HUES48 (cell line): ENCODE measurements at regions not wholly inside any gene's neighbourhood (a gene's known extent, or its start where the extent isn't known, plus 50 kb on each side); places are given as distances from the start of the nearest gene placed in this dataset.

Experiments
- H3K27ac ChIP-seq: one replicate; pipeline ENCODE4 v1.7.0; 2013; ENCODE audit warnings: low read depth, low read length, inconsistent platforms
- H3K27me3 ChIP-seq: 2 replicates; pipeline ENCODE4 v1.6.1; 2013; ENCODE audit warnings: mild to moderate bottlenecking, low read length; ENCODE audit not compliant: control insufficient read depth, insufficient read depth
- H3K36me3 ChIP-seq: 2 replicates; pipeline ENCODE4 v1.6.1; 2013; ENCODE audit warnings: low read length; ENCODE audit not compliant: control insufficient read depth, insufficient read depth
- H3K4me1 ChIP-seq: 2 replicates; pipeline ENCODE4 v1.6.1; 2013; ENCODE audit warnings: mild to moderate bottlenecking, low read length; ENCODE audit not compliant: control insufficient read depth, insufficient read depth
- H3K4me3 ChIP-seq: 2 replicates; pipeline ENCODE4 v1.5.1; 2013; ENCODE audit warnings: mild to moderate bottlenecking, low read depth, low read length
- H3K9ac ChIP-seq: 2 replicates; pipeline ENCODE4 v1.6.1; 2013; ENCODE audit warnings: mild to moderate bottlenecking, low read depth, low read length, moderate library complexity
- H3K9me3 ChIP-seq: 2 replicates; pipeline ENCODE4 v1.6.1; 2013; ENCODE audit warnings: low read length; ENCODE audit not compliant: control insufficient read depth, insufficient read depth

- H3K9ac ChIP-seq, result no peak overlapping the region
- H3K4me1 ChIP-seq, result no peaks in the 10 kb centered on the region
- H3K36me3 ChIP-seq, result no peaks in the 10 kb centered on the region
- no peak overlapping the region for H3K27ac ChIP-seq
- no peaks in the 10 kb centered on the region for H3K27me3 ChIP-seq
- H3K4me3 ChIP-seq, result no peak overlapping the region
- no peaks in the 10 kb centered on the region for H3K9me3 ChIP-seq
These were observed 49.9 kb downstream of the CNTN3 start for GRCh38 chr3:74564560-74564959.

- Histone ChIP-seq H3K27me3 (no peaks in the 10 kb centered on the region), H3K36me3 (no peaks in the 10 kb centered on the region), H3K27ac (no peak overlapping the region), H3K4me1 (no peaks in the 10 kb centered on the region), H3K9ac (no peak overlapping the region), H3K9me3 (no peaks in the 10 kb centered on the region), H3K4me3 (no peak overlapping the region)
These were observed 51.7 kb downstream of the CNTN3 start for GRCh38 chr3:74562558-74563269.

GRCh38 chr3:74561881-74562280 lies 52.6 kb downstream of the CNTN3 start:
- Histone ChIP-seq H3K9me3 (no peaks in the 10 kb centered on the region), H3K27ac (no peak overlapping the region), H3K4me3 (no peak overlapping the region), H3K36me3 (no peaks in the 10 kb centered on the region), H3K27me3 (no peaks in the 10 kb centered on the region), H3K9ac (no peak overlapping the region), H3K4me1 (no peaks in the 10 kb centered on the region)

- no peaks in the 10 kb centered on the region for H3K27me3 ChIP-seq
- H3K27ac ChIP-seq, result no peak overlapping the region
- no peak overlapping the region for H3K4me3 ChIP-seq
- H3K36me3 ChIP-seq, result no peaks in the 10 kb centered on the region
- no peaks in the 10 kb centered on the region for H3K9me3 ChIP-seq
- no peak overlapping the region for H3K9ac ChIP-seq
- H3K4me1 ChIP-seq, result no peaks in the 10 kb centered on the region
These were observed 55.2 kb downstream of the CNTN3 start for GRCh38 chr3:74559261-74559660.

GRCh38 chr3:74550686-74551085 lies 63.8 kb downstream of the CNTN3 start:
- Histone ChIP-seq H3K27me3 (no peaks in the 10 kb centered on the region), H3K27ac (no peak overlapping the region), H3K36me3 (no peaks in the 10 kb centered on the region), H3K4me3 (no peak overlapping the region), H3K9me3 (no peaks in the 10 kb centered on the region), H3K9ac (no peak overlapping the region), H3K4me1 (no peaks in the 10 kb centered on the region)

- no peak overlapping the region for H3K4me3 ChIP-seq
- H3K36me3 ChIP-seq, result no peaks in the 10 kb centered on the region
- H3K9ac ChIP-seq, result no peak overlapping the region
- H3K27ac ChIP-seq, result no peak overlapping the region
- no peaks in the 10 kb centered on the region for H3K27me3 ChIP-seq
- H3K9me3 ChIP-seq, result no peaks in the 10 kb centered on the region
- no peaks in the 10 kb centered on the region for H3K4me1 ChIP-seq
These were observed 68.0 kb downstream of the CNTN3 start for GRCh38 chr3:74546426-74546825.

- H3K9ac ChIP-seq, result no peak overlapping the region
- no peak overlapping the region for H3K27ac ChIP-seq
- no peaks in the 10 kb centered on the region for H3K27me3 ChIP-seq
- no peak overlapping the region for H3K4me3 ChIP-seq
- H3K4me1 ChIP-seq, result no peaks in the 10 kb centered on the region
- no peaks in the 10 kb centered on the region for H3K9me3 ChIP-seq
- no peaks in the 10 kb centered on the region for H3K36me3 ChIP-seq
These were observed 72.0 kb downstream of the CNTN3 start for GRCh38 chr3:74542441-74542840.

- no peaks in the 10 kb centered on the region for H3K27me3 ChIP-seq
- no peaks in the 10 kb centered on the region for H3K9me3 ChIP-seq
- no peaks in the 10 kb centered on the region; the same call in 1 of the 2 replicates for H3K4me1 ChIP-seq
- no peak overlapping the region for H3K27ac ChIP-seq
- H3K36me3 ChIP-seq, result no peaks in the 10 kb centered on the region
- H3K4me3 ChIP-seq, result no peak overlapping the region
- H3K9ac ChIP-seq, result no peak overlapping the region
These were observed 74.6 kb downstream of the CNTN3 start for GRCh38 chr3:74539876-74540275.

GRCh38 chr3:74538669-74539068 lies 75.8 kb downstream of the CNTN3 start:
- H3K27ac ChIP-seq, result no peak overlapping the region
- no peaks in the 10 kb centered on the region for H3K27me3 ChIP-seq
- H3K36me3 ChIP-seq, result no peaks in the 10 kb centered on the region
- H3K4me3 ChIP-seq, result no peak overlapping the region
- no peaks in the 10 kb centered on the region; the same call in 1 of the 2 replicates for H3K4me1 ChIP-seq
- H3K9me3 ChIP-seq, result no peaks in the 10 kb centered on the region
- no peak overlapping the region for H3K9ac ChIP-seq

- Histone ChIP-seq H3K9me3 (no peaks in the 10 kb centered on the region), H3K4me3 (no peak overlapping the region), H3K9ac (no peak overlapping the region), H3K36me3 (no peaks in the 10 kb centered on the region), H3K27ac (no peak overlapping the region), H3K27me3 (no peaks in the 10 kb centered on the region), H3K4me1 (no peaks in the 10 kb centered on the region; the same call in 1 of the 2 replicates)
These were observed 76.6 kb downstream of the CNTN3 start for GRCh38 chr3:74537857-74538256.

GRCh38 chr3:74537164-74537563 lies 77.3 kb downstream of the CNTN3 start:
- Histone ChIP-seq H3K36me3 (no peaks in the 10 kb centered on the region), H3K9ac (no peak overlapping the region), H3K9me3 (no peaks in the 10 kb centered on the region), H3K4me3 (no peak overlapping the region), H3K4me1 (no peaks in the 10 kb centered on the region; the same call in 1 of the 2 replicates), H3K27ac (no peak overlapping the region), H3K27me3 (no peaks in the 10 kb centered on the region)
